DOHH2 (cell line): ENCODE measurements at regions not wholly inside any gene's neighbourhood (a gene's known extent, or its start where the extent isn't known, plus 50 kb on each side); places are given as distances from the start of the nearest gene placed in this dataset.

Experiments used
- EZH2phosphoT487 ChIP-seq: fragments of 200-600 bp; sonication (generic); IDR thresholded peaks from 2 replicates; pipeline ENCODE4 v1.6.1; 2017; ENCODE audit warnings: borderline replicate concordance, mild to moderate bottlenecking, antibody characterized with exemption, low read length, moderate library complexity, mixed read lengths
- TF ChIP-seq, protein P1 (sequence below): fragments of 200-600 bp; sonication (generic); IDR thresholded peaks from one replicate; pipeline ENCODE4 v1.5.1; 2014; ENCODE audit warnings: antibody characterized with exemption, mild to moderate bottlenecking, low read depth, low read length; ENCODE audit not compliant: poor library complexity, severe bottlenecking

DNA sequence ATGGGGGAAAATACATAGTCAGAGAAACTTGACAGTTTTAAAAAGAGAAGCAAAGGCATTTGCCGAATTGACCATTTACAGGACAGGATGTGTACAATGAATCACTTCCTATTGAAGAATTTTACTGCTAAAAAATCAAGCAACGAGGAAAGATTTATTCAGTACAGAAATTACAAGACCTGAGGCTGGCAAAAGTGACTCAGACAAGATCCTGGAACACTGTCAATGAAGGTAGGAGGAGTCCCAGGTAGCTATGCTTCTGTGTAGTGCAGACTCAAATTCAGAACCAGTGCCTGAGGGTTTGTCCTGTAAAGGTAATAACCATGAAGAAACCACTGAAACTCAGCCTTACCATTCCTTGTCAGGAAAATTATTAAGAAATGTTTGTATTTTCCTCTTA lies 120.9 kb downstream of the ZMAT3 start:
- TF ChIP-seq, protein P1, sequence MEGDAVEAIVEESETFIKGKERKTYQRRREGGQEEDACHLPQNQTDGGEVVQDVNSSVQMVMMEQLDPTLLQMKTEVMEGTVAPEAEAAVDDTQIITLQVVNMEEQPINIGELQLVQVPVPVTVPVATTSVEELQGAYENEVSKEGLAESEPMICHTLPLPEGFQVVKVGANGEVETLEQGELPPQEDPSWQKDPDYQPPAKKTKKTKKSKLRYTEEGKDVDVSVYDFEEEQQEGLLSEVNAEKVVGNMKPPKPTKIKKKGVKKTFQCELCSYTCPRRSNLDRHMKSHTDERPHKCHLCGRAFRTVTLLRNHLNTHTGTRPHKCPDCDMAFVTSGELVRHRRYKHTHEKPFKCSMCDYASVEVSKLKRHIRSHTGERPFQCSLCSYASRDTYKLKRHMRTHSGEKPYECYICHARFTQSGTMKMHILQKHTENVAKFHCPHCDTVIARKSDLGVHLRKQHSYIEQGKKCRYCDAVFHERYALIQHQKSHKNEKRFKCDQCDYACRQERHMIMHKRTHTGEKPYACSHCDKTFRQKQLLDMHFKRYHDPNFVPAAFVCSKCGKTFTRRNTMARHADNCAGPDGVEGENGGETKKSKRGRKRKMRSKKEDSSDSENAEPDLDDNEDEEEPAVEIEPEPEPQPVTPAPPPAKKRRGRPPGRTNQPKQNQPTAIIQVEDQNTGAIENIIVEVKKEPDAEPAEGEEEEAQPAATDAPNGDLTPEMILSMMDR, result no peak
- no peak for TF ChIP-seq EZH2phosphoT487
